Stomach smooth muscle (tissue), 2 donors: ENCODE measurements at regions not wholly inside any gene's neighbourhood (a gene's known extent, or its start where the extent isn't known, plus 50 kb on each side); places are given as distances from the start of the nearest gene placed in this dataset.
"Not testable (repeated sequence)": the region's sequence is repeated elsewhere in the genome, so short reads cannot be mapped to it uniquely, and the experiment has no call there.

Source experiments
- H3K27ac ChIP-seq: one replicate; pipeline ENCODE4 v1.7.0; 2013; ENCODE audit warnings: mild to moderate bottlenecking, low read length, inconsistent platforms
- H3K27me3 ChIP-seq, 2 donors: one replicate each; pipeline ENCODE4 v1.7.0; 2013; ENCODE audit warnings: low read length in 2 of 2; ENCODE audit not compliant: insufficient read depth in 2 of 2, control insufficient read depth in 1 of 2
- H3K36me3 ChIP-seq, 2 donors: one replicate each; pipeline ENCODE4 v1.7.0; 2013; ENCODE audit warnings: low read length in 2 of 2; ENCODE audit not compliant: control insufficient read depth in 2 of 2, insufficient read depth in 2 of 2
- H3K4me1 ChIP-seq: one replicate; pipeline ENCODE4 v1.7.0; 2013; ENCODE audit warnings: low read length; ENCODE audit not compliant: control insufficient read depth, insufficient read depth
- H3K4me3 ChIP-seq, 2 donors: one replicate each; pipeline ENCODE4 v1.7.0; 2013; ENCODE audit warnings: low read length in 2 of 2
- H3K9ac ChIP-seq, 2 donors: one replicate each; pipeline ENCODE4 v1.7.0; 2013; ENCODE audit warnings: low read length in 2 of 2, mild to moderate bottlenecking in 1 of 2
- H3K9me3 ChIP-seq, 2 donors: one replicate each; pipeline ENCODE4 v1.7.0; 2013; ENCODE audit warnings: low read length in 2 of 2; ENCODE audit not compliant: control insufficient read depth in 2 of 2
- donor health status: healthy.
- donor health status: Pancreatic carcinoma.

- H3K9ac ChIP-seq, result no peak overlapping the region
- peaks cover 3 to 4% of the 10 kb centered on the region in 2 donors for H3K9me3 ChIP-seq
- H3K4me1 ChIP-seq, result no peaks in the 10 kb centered on the region
- H3K4me3 ChIP-seq, result no peak overlapping the region
- no peaks in the 10 kb centered on the region for H3K36me3 ChIP-seq
- no peaks in the 10 kb centered on the region for H3K27me3 ChIP-seq
- H3K27ac ChIP-seq, result no peak overlapping the region
Measured at GRCh38 chr7:4319280-4319679, 362.8 kb upstream of the FOXK1 start.

GRCh38 chr7:4325732-4326131 lies 356.4 kb upstream of the FOXK1 start:
- no peak overlapping the region for H3K4me3 ChIP-seq
- H3K27me3 ChIP-seq, result peaks cover 0 to 3% of the 10 kb centered on the region in 2 donors
- no peak overlapping the region for H3K27ac ChIP-seq
- no peak overlapping the region for H3K9ac ChIP-seq
- no peaks in the 10 kb centered on the region for H3K36me3 ChIP-seq
- H3K9me3 ChIP-seq, result peaks cover 2% of the 10 kb centered on the region in 2 donors
- H3K4me1 ChIP-seq, result no peaks in the 10 kb centered on the region

GRCh38 chr7:4331711-4332110 lies 350.4 kb upstream of the FOXK1 start:
- no peak overlapping the region for H3K9ac ChIP-seq
- H3K4me1 ChIP-seq, result no peaks in the 10 kb centered on the region
- H3K27ac ChIP-seq, result no peak overlapping the region
- no peaks in the 10 kb centered on the region for H3K27me3 ChIP-seq
- H3K9me3 ChIP-seq, result no peaks in the 10 kb centered on the region
- H3K4me3 ChIP-seq, result no peak overlapping the region
- H3K36me3 ChIP-seq, result no peaks in the 10 kb centered on the region

- H3K4me3 ChIP-seq, result no peak overlapping the region
- H3K9ac ChIP-seq, result no peak overlapping the region
- no peaks in the 10 kb centered on the region for H3K36me3 ChIP-seq
- no peaks in the 10 kb centered on the region for H3K27me3 ChIP-seq
- no peaks in the 10 kb centered on the region for H3K4me1 ChIP-seq
- no peak overlapping the region for H3K27ac ChIP-seq
- no peaks in the 10 kb centered on the region for H3K9me3 ChIP-seq
Measured at GRCh38 chr7:4338556-4338955, 343.5 kb upstream of the FOXK1 start.

- H3K4me1 ChIP-seq, result no peaks in the 10 kb centered on the region
- no peaks in the 10 kb centered on the region for H3K27me3 ChIP-seq
- no peak overlapping the region for H3K4me3 ChIP-seq
- no peak overlapping the region for H3K9ac ChIP-seq
- peaks cover 3 to 10% of the 10 kb centered on the region in 2 donors for H3K9me3 ChIP-seq
- H3K36me3 ChIP-seq, result no peaks in the 10 kb centered on the region
- H3K27ac ChIP-seq, result no peak overlapping the region
Measured at GRCh38 chr7:4343272-4344247, 338.5 kb upstream of the FOXK1 start.

GRCh38 chr7:4345004-4345403 lies 337.1 kb upstream of the FOXK1 start:
- H3K4me1 ChIP-seq, result no peaks in the 10 kb centered on the region
- peaks cover 3 to 10% of the 10 kb centered on the region in 2 donors for H3K9me3 ChIP-seq
- no peaks in the 10 kb centered on the region for H3K36me3 ChIP-seq
- H3K9ac ChIP-seq, result no peak overlapping the region
- no peak overlapping the region for H3K27ac ChIP-seq
- no peak overlapping the region for H3K4me3 ChIP-seq
- H3K27me3 ChIP-seq, result no peaks in the 10 kb centered on the region

GRCh38 chr7:4352069-4352468 lies 330.0 kb upstream of the FOXK1 start:
- Histone ChIP-seq H3K36me3 (no peaks in the 10 kb centered on the region), H3K27ac (no peak overlapping the region), H3K9ac (no peak overlapping the region), H3K4me1 (no peaks in the 10 kb centered on the region), H3K27me3 (no peaks in the 10 kb centered on the region), H3K4me3 (no peak overlapping the region), H3K9me3 (peaks cover 3 to 6% of the 10 kb centered on the region in 2 donors)

- H3K27me3 ChIP-seq, result no peaks in the 10 kb centered on the region
- peaks cover 0 to 3% of the 10 kb centered on the region in 2 donors for H3K9me3 ChIP-seq
- H3K4me1 ChIP-seq, result no peaks in the 10 kb centered on the region
- no peak overlapping the region for H3K27ac ChIP-seq
- H3K4me3 ChIP-seq, result no peak overlapping the region
- no peak overlapping the region for H3K9ac ChIP-seq
- H3K36me3 ChIP-seq, result no peaks in the 10 kb centered on the region
Measured at GRCh38 chr7:4361774-4362173, 320.3 kb upstream of the FOXK1 start.

GRCh38 chr7:4383584-4383983 lies 298.5 kb upstream of the FOXK1 start:
- H3K27me3 ChIP-seq, result no peaks in the 10 kb centered on the region
- H3K4me1 ChIP-seq, result no peaks in the 10 kb centered on the region
- no peak overlapping the region for H3K9ac ChIP-seq
- H3K36me3 ChIP-seq, result no peaks in the 10 kb centered on the region
- H3K27ac ChIP-seq, result no peak overlapping the region
- H3K9me3 ChIP-seq, result peaks cover 3 to 13% of the 10 kb centered on the region in 2 donors
- no peak overlapping the region for H3K4me3 ChIP-seq

GRCh38 chr7:4386190-4386589 lies 295.9 kb upstream of the FOXK1 start:
- no peaks in the 10 kb centered on the region for H3K27me3 ChIP-seq
- no peaks in the 10 kb centered on the region for H3K36me3 ChIP-seq
- H3K27ac ChIP-seq, result no peak overlapping the region
- H3K9me3 ChIP-seq, result no peaks in the 10 kb centered on the region
- no peak overlapping the region for H3K9ac ChIP-seq
- no peaks in the 10 kb centered on the region for H3K4me1 ChIP-seq
- H3K4me3 ChIP-seq, result no peak overlapping the region

GRCh38 chr7:4391103-4391502 lies 291.0 kb upstream of the FOXK1 start:
- not testable (repeated sequence) for H3K27ac ChIP-seq, H3K9ac ChIP-seq, H3K9me3 ChIP-seq, H3K4me3 ChIP-seq, H3K4me1 ChIP-seq, H3K27me3 ChIP-seq, H3K36me3 ChIP-seq
